ENCODE measurements at regions not wholly inside any gene's neighbourhood (a gene's known extent, or its start where the extent isn't known, plus 50 kb on each side); places are given as distances from the start of the nearest gene placed in this dataset.

GRCh38 chr1:238991765-238992495 is 394.4 kb upstream of the CHRM3 start:
- no peak overlapping the region for H3K9ac ChIP-seq (ENCODE audit: insufficient read depth, low read depth, low read length)
- no peaks in the 10 kb centered on the region for H3K79me2 ChIP-seq (ENCODE audit: insufficient read depth, low read length)
- H3K4me3 ChIP-seq (replicated peaks in 1 of 3; ENCODE audit: insufficient read depth in 1 of 3, low read depth in 2 of 3, low read length in 3 of 3), result no peak overlapping the region
- ChIA-PET POLR2A (no interaction called here), CTCF (ENCODE audit: low intra/inter-chr PET ratio, low total read pairs) (no interaction called here)
- H3K36me3 ChIP-seq (replicated peaks in 1 of 2; ENCODE audit: control insufficient read depth in 1 of 2, insufficient read depth in 2 of 2, low read length in 2 of 2), result no peaks in the 10 kb centered on the region
- no peak for ATAC-seq
- BruUV-seq (replicated peaks), result no TSS peak
- H3K27ac ChIP-seq (ENCODE audit: extremely low read length, insufficient read depth, low read length), result no peak overlapping the region
- no peaks in the 10 kb centered on the region for H4K20me1 ChIP-seq (ENCODE audit: insufficient read depth, low read length)
- H3K4me2 ChIP-seq (ENCODE audit: low read depth, low read length), result no peak overlapping the region
- FAIRE-seq, result no peak
- in situ Hi-C loops (cut with HindIII; ENCODE audit: extremely low pct_ligation_motif_present, low pct_unique_long_range_greater_than_20kb) (no loop called here), intact Hi-C loops (cut with micrococcal nuclease; ENCODE audit: unreplicated experiment) (no loop called here)
- H3K4me1 ChIP-seq (ENCODE audit: insufficient read depth, low read length), result no peaks in the 10 kb centered on the region
- H3K9me3 ChIP-seq (ENCODE audit: low read length), result peaks cover 93% of the 10 kb centered on the region
- no peaks in the 10 kb centered on the region for H3K27me3 ChIP-seq (ENCODE audit: control insufficient read depth in 1 of 2, insufficient read depth in 2 of 2, low read length in 2 of 2)
- no peak for DNase-seq (ENCODE audit: low spot score)
- no peak for TF ChIP-seq ZNF768 (CRISPR knock-in tag; IDR thresholded peaks at IDR 0.05)
- TF ChIP-seq ZFP37 (CRISPR knock-in tag; IDR thresholded peaks at IDR 0.05; ENCODE audit: borderline replicate concordance), result no peak
- TF ChIP-seq HNRNPK (IDR thresholded peaks at IDR 0.05; ENCODE audit: low read depth, low read length, poor library complexity, severe bottlenecking), result no peak
- no peak for TF ChIP-seq ZNF709 (CRISPR knock-in tag; IDR thresholded peaks at IDR 0.05)
- no peak for TF ChIP-seq ZBTB49 (CRISPR knock-in tag; IDR thresholded peaks at IDR 0.05; ENCODE audit: borderline replicate concordance)
- TF ChIP-seq ZNF674 (CRISPR knock-in tag; IDR thresholded peaks at IDR 0.05; ENCODE audit: low read depth), result no peak
- TF ChIP-seq ZNF850 (CRISPR knock-in tag; conservative IDR thresholded peaks at IDR 0.05), result no peak
- no peak for TF ChIP-seq FOXA3 (CRISPR knock-in tag; IDR thresholded peaks at IDR 0.05)
- no peak for TF ChIP-seq MATR3 (CRISPR knock-in tag; IDR thresholded peaks at IDR 0.05)
- no peak for TF ChIP-seq IKZF1 (IDR thresholded peaks at IDR 0.05)
- TF ChIP-seq FUBP1 (CRISPR knock-in tag; IDR thresholded peaks at IDR 0.05; ENCODE audit: borderline replicate concordance), result no peak
- no peak for TF ChIP-seq ZKSCAN5 (CRISPR knock-in tag; IDR thresholded peaks at IDR 0.05)
- TF ChIP-seq ZNF563 (CRISPR knock-in tag; IDR thresholded peaks at IDR 0.05), result no peak
- no peak for TF ChIP-seq KAT2B (IDR thresholded peaks at IDR 0.05; ENCODE audit: borderline replicate concordance, low read depth, low read length)
- H2AFZ ChIP-seq (ENCODE audit: low read length), result no peak overlapping the region
- WGBS (ENCODE audit: low lambda C conversion rate), result 8% methylated on average over 6 of the region's 6 CpGs
